GM04503 (cell line): ENCODE measurements at regions not wholly inside any gene's neighbourhood (a gene's known extent, or its start where the extent isn't known, plus 50 kb on each side); places are given as distances from the start of the nearest gene placed in this dataset.
"Not testable (repeated sequence)": the region's sequence is repeated elsewhere in the genome, so short reads cannot be mapped to it uniquely, and the experiment has no call there.

Experiments
- DNase-seq: peaks from one replicate; pipeline ENCODE4 v3.0.0-alpha.2; 2012; ENCODE audit warnings: low read depth

DNA sequence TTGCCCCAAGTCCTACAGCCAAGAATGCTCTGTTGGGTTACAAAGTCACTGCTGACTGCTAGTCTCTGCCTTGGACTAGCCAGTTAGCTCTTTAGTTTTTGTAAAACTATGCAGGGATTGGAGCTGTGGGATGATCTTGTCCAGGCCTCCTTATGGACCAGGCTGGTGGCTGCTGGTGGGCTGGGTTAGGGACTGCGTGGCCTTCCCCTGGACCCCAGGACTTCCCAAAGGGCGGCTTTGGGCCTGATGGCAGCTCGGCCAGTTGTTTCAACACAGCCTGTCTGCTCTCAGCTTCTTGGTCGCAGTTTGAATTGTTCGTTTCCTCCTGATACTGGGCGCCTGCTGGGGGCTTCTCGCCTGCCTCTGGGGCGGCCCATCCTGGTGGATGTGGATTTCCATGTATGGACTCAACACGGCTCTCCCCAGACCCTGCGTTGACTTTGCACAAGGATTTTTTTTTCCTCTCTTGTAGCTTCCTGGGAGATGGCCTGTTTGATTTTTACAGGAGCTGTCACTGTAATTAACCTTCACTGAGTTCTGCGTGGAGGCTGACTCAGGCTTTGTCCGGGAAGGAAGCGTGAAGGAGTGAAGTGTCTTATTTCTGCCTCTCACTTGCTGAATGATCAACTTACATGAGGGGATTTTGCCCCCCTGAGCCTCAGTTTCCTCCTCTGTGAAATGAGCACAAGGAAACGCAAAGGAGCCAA is 91.9 kb upstream of the NEURL1B start:
- no peak for DNase-seq

DNA sequence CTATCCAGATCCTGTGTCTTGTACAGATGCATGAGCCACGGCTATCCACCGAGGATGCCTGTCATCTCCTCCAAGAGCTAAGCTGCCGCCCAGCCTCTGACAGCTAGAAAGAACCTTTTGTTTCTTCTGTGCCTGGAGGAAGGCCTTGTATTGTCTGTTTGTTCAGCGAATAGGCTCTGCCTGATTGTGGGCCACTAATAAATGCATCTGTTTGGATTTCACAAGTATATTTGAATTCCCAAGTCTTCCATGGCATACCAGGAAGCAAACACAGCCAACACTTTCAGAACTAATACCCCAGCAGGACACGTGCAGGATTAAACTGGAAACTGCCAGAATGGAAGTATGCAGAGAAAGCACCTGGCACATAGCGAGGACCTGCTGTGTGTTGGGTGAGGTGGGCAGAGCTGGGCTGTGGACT is 92.7 kb upstream of the NEURL1B start:
- DNase-seq, result no peak

DNA sequence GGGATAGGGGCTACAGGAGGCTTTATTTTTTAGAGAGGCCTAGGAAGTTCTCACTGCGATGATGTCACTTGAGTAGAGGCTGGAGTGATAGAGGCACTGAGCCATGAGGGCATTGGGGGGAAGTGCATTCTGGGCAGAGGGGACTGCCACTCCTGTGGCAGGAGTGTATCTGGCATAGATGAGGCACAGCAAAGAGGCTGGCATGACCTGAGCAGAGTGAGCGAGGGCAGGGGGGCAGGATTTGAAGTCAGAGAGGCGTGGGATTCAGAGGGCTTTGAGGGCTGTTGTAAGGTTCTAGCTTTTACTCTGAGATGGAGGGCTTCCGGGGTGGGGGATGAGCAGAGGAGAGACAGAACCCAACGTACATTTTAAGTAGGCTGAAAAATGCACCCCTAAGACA is 91.9 kb upstream of the SH3PXD2B start:
- DNase-seq, result no peak

DNA sequence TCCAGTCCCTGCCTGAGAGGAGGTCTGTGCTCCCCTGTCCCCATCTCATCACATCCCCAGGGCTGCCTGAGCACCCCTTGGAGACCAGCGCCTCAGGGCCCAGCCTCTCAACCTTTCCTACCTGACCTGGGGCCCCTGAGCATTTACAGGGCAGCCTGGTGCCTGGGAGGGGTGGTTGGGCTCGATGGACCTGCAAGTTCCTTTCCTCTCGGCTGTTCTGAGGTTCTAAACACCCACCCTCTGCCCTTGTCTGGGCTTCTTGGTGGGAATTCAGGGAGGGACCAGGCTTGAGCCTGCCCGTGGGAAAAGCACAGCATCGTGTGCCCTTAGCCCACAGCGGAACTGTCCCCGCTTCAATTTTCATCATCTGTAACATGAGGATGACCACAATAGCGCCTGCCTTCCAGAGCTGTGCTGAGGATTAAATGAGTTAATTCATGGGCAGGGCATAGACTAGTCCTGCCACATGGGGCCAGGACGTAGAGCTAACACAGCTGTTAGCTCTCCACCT is 91.0 kb upstream of the SH3PXD2B start:
- no peak for DNase-seq

DNA sequence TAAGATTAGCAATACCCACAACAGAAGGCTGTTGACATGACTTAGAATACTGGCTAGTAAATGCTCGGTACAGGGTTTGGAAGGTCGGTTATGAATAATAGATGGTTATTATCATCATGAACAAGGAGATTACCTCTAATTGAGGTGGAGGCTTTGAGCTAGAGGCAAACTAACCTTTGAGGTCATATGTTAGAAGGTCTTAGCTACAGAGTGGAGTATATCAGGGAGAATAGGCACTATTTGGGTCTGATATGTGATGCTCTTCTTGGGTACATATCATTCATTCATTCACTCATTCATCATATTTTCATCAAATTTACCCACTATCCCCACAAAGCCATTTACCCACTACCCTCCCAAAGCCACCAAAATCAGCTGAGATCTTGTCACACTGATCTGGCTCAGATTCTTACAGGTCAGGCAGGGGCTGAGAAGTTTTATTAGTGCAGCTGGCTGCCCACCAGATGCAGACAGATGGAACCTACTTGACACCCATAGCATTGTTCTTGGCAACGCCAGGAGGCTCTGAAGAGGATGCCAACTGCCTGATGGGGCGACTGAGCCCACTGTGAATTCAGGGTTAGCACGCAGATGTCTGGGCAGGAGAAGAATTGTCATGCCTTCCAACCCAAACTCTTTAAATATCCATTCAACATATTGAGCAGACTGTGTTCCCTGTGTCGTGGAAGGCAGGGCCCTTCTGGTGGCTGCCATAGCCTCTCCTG is 90.2 kb upstream of the SH3PXD2B start:
- no peak for DNase-seq

DNA sequence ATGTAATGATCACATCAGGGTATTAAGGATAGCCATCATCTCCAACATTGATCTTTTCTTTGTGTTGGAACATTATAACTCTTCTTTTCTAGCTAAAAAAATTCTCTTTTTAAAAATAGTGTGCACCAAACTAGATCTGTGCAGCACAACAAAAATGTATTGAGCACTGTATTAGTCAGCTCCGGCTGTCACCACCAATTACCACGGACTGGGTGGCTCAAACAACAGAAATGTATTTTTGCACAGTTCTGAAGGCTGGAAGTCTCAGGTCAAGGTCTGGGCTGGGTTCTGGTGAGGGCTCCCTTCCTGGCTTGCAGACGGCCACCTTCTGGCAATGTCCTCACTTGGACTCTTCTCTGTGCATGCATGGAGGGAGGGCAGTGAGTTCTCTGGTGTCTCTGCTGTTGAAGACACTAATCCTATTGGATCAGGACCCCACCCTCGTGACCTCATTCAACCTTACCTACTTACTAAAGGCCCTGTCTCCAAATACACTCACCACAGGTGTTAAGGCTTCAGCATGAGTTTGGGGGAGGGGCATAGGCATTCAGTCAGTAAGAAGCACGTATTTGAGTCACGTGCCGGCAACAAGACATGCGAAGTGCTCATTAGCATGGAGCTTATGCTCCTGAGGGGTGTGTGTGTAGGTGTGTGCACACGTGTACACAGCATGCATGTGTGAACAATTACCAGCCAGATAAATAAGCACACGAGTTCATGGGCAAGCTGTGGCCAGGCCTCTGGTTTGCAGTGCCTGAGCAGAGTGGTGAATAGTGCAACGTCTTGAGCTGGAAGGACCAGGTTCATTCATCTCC is 89.4 kb upstream of the SH3PXD2B start:
- no peak for DNase-seq

DNA sequence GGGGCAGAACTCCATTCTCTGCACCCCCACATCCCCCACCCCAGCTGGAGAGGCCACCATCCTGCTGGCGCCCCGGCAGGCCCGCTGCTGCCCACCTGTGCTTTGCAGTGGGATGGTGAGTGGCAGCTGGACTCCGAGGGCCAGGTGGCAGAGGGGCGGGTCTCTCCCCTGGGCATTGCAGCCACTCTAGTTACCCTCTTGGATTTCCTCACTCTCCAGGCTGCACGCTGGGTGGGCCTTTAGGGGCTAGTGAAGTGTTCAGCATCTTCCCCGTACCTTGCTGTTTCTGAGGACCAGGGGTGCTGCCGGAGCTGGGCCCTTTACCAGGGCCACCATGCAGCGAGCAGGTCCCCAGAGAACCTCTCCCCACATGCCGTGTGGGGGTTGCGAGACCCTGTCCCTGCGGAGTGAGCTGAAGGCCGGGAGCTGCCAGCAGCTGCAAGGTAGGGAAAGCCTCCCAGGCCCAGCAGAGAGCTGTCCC is 88.4 kb upstream of the SH3PXD2B start:
- DNase-seq, result no peak

DNA sequence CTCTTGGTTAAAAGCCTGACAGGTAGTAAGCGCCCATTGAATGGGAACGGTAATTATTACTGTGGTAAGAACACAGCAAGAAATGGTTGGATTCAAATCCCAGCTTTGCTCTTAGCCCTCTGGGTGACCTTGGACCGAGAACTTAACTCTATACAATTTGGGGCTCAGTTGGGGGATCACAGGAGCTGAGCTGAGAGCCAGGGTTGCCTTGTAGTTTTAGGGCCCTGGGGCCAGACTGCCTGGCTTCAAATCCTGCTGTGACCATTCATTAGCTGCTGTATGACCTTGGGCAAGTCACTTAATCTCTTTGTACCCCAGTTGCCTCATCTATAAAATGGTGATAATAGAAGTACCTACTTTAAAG is 87.4 kb upstream of the SH3PXD2B start:
- no peak for DNase-seq

DNA sequence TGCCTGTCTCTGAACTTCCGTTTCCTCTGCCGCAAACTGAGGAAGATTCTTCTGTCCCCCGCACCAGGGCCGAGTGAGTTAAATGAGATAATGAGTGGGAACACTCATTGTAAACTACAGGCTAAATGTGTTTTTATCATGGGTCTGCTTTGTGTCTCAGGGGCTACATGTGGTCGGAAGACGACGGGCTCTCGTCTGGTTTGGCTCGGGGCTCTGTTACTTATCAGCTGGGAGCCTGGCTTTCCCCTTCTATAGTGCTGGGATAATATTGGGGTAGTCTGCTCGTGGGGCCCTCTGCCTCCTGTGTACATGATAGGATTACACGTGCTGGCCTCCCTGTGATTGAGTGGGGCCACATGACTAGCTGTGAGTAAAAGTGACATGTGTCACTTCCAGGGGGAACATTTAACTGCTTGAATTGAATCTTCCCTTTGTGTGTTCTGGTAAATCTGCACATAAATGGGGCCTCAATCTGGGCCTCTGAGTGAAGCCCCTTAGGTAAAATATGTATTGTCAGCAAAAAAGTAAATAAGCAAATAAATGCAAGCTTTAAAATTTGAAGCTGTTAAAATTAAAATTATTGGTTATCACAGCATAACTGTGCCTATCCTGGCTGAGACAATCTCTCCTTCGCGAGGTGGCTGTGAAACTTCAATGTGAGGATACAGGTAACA is 86.9 kb upstream of the SH3PXD2B start:
- no peak for DNase-seq

DNA sequence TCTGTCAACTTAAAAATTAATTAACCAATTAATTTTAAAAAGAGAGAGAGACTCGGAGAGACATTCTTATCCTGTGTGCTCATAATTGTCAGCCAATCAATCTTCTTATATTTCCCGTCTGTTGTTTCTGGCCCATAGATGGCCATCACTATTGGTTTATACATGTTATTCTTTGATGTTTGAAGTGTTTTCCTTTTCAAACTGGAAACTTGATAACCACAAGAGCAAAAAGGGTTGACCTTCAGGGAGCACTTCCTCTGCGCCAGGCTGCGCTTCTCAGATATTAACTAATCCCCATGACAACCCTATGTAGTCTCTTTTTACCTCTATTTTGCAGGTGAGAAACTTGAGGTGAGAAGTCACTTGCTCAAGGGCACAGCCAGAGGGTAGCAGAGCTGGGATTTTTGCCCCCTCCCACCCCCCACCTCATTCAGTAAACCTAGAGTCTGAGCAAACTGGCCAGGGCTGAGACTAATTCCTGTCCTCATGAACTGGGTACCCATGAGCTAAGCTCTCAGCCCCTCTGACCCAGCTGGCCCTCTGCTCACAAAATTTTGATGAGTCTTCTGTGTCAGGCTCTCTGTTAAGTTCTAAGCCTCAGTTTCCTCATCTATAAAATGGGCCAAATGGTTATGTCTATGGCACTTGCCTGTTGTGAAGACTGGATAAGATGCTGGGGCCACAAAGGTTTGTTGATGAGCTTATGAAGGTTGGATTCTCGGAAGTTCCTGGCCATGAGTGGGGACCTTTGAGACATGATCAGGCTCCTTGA is 86.0 kb upstream of the SH3PXD2B start:
- DNase-seq, result no peak

DNA sequence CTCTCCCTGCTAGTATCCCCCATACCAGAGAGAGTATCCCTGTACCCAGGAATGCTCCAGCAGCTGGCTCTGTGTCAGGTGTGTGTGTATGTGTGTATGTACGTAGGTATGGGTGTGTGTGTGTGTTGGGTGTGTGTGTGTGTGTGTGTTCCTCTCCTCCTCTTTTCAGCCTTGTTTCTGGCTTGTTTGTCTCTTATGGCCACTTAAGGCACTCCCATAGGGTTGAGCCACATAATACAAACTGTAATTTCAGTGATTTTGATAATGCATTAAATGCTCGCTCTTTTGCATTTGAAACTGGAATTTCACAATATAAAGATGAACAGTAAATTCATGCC is 80.8 kb upstream of the SH3PXD2B start:
- DNase-seq, result no peak

DNA sequence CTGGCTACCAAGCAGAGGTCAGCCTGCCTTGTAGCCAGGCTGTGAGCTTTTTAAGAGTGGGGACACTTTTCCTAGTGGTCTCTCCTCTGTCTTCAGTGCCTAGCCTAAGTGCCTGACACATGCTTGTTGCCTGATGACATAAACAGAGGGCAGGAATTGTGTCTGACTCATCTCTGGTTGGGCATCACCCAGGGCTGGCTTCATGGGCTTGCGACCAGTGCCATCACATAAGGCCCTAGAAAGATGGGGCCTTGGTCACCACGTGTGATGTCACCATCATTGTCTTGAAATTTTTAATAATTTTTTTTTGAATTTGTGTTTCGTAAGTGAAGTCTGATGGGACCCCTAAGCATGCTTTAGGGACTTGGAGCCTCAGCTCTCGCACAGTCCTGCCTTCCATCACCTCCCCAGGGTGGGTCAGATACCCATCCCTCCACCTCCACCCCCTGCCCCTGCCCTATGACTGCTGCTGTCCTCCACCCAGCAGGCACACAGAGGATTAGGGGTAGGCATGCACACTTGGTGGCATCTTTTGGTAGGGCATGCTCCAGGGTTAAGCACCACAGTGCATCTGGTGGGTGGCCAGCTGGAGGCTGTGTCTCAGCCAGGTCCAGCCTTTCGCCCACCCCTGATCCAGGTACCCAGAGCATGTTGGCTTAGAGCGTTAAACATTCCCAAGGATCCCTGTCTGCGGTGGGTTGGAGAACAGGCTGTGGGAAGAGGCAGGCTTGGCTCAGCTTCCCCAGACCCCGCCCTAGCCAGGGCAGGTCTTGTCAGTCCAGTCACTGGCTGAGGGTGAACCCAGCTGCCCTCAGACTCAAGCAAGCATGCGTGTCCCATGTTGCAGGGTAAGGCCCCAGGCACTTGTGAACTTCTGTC is 80.1 kb upstream of the SH3PXD2B start:
- no peak for DNase-seq

DNA sequence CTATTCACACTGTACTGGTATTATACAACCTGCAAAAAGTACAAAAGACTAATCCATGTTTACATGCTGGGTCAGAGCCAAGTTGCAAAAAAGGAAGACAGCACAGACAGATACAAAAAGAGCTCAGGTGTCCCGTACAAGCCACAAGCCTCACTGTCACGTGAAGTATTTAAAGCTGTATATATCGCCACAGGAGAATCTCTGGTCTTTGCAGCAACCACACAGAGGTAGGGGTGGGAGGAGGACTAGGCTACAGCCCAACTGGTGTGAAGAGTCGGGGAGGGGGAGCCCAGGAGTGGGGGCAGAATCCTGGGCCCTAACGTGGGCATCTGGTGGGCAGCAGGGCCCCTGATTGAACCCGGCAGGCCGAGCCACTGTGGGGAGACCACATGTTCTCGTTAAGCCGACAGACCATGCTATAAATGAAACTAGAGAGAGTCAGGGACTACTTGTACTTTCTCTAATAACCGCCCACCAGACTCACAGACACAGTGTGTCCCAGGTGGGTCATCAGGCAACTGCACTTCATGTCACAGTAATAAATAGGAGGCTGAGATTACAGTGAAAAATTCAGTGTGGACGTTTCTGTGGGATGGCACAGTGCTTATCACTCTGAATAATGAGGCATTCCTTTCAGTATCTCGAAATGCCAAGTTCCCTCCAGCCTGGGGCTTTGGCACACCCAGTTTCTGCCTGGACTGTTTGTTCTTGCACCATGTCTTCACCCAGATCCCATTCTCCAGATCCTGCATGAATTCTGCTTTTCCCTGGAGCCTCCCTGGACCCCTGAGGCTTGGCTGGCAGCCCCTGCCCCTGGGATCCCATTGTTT is 79.3 kb upstream of the SH3PXD2B start:
- DNase-seq, result no peak

DNA sequence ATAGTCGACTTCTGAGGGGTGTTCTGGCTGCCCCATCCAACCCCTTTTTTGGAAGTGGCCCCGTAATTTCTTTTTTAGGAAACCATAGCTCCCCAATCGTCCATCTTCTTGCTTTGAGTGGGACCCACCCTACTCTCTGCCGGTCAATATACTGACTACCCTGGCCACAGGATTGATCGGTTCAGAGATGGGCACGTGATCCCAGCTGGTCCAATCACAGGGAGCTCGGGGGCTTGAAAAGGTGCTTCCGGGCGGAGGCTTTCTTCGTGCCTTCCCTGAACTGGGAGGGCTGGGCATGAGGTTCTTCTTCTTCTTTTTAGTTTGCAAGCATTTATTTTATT is 78.7 kb upstream of the SH3PXD2B start:
- DNase-seq, result no peak

DNA sequence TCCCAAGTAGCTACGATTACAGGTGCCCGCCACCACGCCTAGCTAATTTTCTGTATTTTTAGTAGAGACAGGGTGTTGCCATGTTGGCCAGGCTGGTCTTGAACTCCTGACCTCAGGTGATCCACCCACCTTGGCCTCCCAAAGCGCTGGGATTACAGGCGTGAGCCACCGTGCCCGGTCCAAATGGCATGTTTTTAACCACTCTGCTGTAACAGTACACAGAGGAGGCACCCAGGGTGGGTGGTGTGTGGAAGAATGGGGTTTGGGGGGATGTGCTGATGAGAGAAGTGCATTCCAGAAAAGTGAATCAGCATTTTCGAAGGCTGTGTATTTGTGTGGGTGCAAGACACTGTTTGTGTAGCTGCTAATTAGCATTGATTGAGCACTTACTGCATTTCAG is 78.1 kb upstream of the SH3PXD2B start:
- DNase-seq, result not testable (repeated sequence)

DNA sequence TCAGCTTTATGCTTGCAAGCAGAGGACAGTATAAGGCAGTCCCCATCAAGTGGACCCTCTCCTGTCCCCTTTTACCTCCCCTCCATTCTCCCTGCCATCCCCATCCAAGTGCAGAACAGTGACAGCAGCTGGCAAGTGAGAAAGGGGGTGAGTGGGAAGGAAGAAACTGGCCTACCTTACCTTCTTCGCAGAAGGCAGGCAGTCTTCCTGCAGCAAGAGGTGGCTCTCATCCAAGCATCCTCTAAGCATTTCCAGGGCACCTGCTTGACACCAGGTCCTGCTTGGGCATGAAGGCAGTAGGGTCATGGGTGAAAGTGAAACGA is 77.3 kb upstream of the SH3PXD2B start:
- DNase-seq, result no peak

DNA sequence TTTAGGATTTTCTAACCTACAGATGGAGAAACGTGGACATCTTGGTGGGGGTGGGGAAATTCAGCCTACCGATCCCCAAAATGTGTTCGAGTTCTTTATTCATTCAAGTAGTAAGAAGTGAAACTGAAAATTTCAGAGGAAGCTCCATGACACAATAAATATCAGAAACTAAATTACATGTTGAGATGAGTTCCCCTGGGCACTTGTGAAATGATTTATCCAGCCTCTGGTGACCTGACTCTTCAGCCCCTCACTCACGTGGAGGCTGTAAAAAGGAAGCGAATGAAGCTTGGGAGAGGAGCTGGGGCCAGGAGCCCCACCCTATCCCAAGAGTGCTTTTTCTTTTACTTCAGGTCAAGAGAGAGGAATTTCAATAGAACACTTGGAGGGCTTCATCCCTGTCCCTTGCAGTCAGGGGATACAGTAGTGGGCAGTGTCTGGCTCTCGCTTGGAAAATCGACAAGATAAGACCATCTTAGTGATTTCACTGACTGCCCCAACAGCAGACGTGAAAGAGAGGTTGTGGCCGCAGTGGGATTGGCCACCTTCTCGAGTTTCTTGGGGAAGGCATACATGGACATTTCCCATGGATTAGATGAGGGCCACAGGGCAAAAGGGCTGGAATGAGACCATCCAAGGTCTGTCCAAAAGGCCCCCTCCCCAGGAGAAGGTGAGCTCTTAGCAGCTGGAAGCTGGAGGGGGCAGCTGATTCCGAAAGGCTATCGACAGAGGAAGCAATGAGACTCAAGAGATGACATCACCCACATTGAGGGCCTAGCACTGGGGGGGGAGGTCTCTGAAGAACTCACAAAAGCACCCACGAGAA is 76.8 kb upstream of the SH3PXD2B start:
- no peak for DNase-seq

DNA sequence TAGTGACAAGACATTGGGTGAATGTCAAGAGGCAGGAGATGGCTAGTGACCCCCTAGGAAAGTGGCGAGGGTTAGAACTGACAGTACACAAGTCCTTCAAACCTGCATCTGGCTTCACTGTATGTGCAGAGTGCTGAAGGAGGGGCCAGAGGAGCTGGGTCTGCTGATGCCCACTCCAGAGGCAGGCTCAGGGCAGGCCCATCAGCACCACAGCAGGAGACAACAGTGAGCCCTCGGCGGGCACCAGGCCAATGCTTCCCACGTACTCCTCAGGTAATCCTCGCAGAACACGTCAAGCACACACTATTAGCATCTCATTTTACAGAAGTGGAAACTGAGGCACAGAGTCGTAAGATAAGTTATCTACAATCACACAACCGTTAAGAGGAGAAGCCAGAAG is 76.1 kb upstream of the SH3PXD2B start:
- no peak for DNase-seq

DNA sequence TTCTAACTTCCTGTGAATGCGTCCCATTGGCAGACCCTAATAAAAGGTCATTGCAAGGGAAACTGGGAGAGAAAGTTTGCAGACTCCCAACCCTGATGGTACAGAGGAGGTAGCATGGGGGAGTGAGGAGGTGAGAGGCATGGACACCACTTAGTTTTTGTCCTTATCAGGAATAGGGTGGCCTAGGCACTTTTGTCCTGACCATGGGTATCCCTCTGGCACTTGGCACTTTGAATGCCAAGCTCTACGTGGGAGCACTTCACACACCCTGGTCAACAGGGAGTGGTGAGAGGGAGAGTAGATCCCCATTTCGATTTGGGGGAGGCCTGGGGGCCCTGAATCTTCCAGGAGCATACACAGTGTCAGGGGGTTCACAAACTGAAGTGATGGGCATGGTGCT is 75.6 kb upstream of the SH3PXD2B start:
- DNase-seq, result no peak
